GM12872 (cell line): ENCODE measurements at regions not wholly inside any gene's neighbourhood (a gene's known extent, or its start where the extent isn't known, plus 50 kb on each side); places are given as distances from the start of the nearest gene placed in this dataset.

Experiments used
- TF ChIP-seq, protein P1 (sequence below): IDR thresholded peaks from 3 replicates; pipeline ENCODE4 v1.5.1; 2011; ENCODE audit warnings: low read depth, mild to moderate bottlenecking, low read length, moderate library complexity; ENCODE audit not compliant: insufficient read depth

DNA sequence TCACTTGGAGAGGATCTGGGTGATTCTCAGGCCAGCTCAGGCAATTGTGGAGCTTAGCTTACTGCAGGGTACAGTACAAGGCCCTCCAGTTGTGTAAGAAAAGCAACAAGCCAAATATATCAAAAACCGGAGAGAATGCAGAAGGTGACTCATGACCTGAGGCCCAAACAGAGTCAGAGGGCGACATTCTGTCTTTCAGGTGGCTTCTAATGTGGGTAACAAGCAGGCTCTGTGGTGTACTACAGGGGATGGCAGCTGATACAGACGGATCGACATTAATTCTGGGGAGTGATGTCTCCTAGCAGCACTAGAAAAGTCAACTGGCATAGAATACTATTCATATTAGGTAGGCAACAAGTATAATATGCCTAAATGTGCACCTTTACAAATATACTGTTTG is 219.5 kb upstream of the SOX11 start:
- TF ChIP-seq, protein P1, sequence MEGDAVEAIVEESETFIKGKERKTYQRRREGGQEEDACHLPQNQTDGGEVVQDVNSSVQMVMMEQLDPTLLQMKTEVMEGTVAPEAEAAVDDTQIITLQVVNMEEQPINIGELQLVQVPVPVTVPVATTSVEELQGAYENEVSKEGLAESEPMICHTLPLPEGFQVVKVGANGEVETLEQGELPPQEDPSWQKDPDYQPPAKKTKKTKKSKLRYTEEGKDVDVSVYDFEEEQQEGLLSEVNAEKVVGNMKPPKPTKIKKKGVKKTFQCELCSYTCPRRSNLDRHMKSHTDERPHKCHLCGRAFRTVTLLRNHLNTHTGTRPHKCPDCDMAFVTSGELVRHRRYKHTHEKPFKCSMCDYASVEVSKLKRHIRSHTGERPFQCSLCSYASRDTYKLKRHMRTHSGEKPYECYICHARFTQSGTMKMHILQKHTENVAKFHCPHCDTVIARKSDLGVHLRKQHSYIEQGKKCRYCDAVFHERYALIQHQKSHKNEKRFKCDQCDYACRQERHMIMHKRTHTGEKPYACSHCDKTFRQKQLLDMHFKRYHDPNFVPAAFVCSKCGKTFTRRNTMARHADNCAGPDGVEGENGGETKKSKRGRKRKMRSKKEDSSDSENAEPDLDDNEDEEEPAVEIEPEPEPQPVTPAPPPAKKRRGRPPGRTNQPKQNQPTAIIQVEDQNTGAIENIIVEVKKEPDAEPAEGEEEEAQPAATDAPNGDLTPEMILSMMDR, result no peak

DNA sequence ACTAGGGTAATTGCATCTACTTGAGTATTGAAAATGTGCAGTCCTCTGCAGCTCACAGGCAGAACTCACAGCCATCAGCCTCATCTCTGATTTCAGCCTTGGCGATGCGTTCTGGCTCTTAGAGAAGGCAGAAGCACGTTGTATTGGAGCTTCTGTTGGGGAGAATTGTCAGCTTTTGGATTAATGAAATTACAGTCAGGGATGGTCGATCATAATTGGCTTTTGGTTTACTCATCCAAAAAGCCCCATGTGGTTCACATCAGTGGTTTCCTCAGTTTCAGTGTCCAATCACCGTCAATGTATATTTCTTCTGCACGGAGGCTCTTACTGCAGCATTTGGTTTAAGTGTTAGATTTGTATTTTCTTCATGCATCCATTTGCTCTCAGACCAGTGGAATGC is 218.5 kb upstream of the SOX11 start:
- TF ChIP-seq, protein P1, result no peak

DNA sequence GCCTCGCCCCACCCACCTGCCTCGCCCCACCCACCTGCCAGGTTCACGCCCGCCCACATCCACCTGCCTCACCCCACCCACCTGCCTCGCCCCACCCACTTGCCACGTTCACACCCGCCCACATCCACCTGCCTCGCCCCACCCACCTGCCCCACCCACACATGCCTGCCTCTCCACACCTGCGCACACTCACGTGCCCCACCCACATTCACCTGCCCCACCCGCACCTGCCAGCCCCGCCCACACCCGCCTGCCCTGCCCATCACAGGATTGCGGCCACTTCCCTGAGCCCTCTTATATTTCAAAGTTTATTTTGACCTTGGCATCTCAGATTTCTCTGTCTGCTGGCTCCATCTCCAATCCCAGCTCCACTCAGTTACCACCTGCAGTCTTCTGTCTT is 217.5 kb upstream of the SOX11 start:
- TF ChIP-seq, protein P1, result no peak

DNA sequence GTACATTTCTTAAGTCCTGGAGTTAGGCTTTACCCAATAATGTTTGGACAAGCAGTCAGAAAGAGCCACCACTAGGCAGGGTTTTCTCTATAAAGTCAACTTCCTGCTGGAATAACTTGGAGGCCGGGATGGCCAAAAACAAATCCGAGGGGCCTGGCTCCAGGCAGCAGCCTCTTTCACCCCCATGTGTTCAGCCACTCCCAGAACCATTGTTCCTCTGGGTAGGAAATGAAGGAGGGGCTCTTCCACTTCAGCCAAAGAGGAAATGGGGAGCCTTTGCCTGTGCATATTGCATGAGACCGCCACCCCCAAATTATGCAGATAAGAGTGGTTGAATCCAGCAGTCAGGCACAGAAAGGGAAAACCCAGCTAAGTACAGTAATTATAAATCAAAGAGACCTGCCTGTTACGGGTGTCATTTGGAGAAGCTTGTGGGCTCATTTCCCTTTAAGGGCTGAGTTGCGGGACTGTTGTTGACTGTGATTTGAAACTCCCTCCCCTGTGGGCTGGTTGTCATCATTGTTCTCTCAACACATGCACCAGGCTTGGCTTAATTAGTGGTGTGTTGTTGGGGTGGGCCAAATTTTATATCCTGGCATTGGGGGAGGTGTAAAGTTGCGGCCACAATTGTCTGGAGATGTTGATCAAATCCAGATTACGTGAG is 212.8 kb upstream of the SOX11 start:
- TF ChIP-seq, protein P1, result no peak

DNA sequence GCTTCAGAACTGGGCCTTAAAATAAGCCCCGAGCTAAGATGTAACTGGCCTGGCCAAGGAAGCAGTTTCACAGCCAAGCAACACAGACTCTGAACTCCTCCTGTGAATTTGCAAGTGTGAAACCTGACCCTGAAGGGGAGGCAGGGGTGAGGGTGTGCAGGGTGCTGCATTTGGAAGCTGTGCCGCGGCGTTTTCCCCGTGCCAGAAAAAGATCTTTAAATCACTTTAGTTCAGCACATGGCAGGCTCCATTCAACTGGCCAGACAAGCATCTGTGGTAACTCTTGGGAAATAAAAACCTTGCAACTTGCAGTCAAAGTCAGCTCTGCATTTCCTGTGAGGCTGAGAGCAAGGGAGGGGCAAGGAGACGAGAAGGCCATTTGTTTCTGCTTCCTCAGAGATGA is 209.3 kb upstream of the SOX11 start:
- TF ChIP-seq, protein P1, result no peak

DNA sequence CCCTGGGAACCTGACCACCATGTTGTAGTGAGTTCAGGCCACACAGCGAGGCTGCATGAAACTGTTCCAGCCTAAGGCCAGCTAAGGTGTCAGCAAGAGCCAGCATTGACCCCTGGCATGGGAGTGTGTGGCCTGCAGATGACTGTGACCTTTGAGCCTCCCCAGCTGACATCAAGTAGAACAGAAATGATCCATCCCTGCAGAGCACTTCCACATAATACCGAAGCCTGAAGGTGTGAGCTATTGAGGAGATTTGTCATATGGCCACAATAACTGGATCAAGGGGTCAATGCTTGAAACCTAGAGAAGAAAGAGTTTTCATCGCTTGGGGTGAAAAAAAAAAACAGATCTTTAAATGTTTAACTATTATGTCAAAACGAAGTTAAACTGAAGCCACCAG is 207.3 kb upstream of the SOX11 start:
- TF ChIP-seq, protein P1, result no peak

DNA sequence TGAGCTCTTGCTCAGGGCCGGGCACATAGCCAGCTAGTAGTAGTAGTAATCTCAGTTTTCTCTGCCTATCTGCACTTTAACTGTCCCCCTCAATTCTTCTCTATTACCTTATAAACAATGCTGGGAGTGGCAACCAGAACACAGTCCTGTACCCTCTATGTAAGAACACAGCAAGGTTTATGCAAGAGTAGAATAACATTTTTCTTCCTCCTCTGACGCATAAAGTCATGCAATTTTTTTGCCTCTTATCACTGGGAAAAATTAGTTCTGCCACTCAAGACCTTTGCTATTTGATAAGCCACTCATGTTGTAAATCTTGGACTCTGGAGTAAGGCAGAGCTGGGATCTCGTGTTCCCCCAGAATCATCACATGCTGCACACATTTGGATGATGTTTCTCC is 200.7 kb upstream of the SOX11 start:
- TF ChIP-seq, protein P1, result no peak
